ENCODE measurements at regions not wholly inside any gene's neighbourhood (a gene's known extent, or its start where the extent isn't known, plus 50 kb on each side); places are given as distances from the start of the nearest gene placed in this dataset.

GRCh38 chr21:25280061-25280460 is 327.2 kb downstream of the MRPL39 start:
- Mint-ChIP-seq H3K4me1 (ENCODE audit: low read depth) (no peaks in the 10 kb centered on the region), H3K9me3 (no peaks in the 10 kb centered on the region), H3K27ac (no peak overlapping the region), H3K4me3 (no peak overlapping the region), H3K27me3 (peaks cover 4% of the 10 kb centered on the region), H3K36me3 (ENCODE audit: low read depth) (no peaks in the 10 kb centered on the region)

GRCh38 chr21:25273959-25274358 is 333.3 kb downstream of the MRPL39 start:
- H3K36me3 Mint-ChIP-seq (ENCODE audit: low read depth), result no peaks in the 10 kb centered on the region
- H3K9me3 Mint-ChIP-seq, result no peaks in the 10 kb centered on the region
- H3K4me1 Mint-ChIP-seq (ENCODE audit: low read depth), result no peaks in the 10 kb centered on the region
- H3K4me3 Mint-ChIP-seq, result no peak overlapping the region
- no peaks in the 10 kb centered on the region for H3K27me3 Mint-ChIP-seq
- H3K27ac Mint-ChIP-seq, result no peak overlapping the region

- Mint-ChIP-seq H3K27ac (no peak overlapping the region), H3K9me3 (no peaks in the 10 kb centered on the region), H3K4me3 (no peak overlapping the region), H3K36me3 (ENCODE audit: low read depth) (no peaks in the 10 kb centered on the region), H3K27me3 (no peaks in the 10 kb centered on the region), H3K4me1 (ENCODE audit: low read depth) (no peaks in the 10 kb centered on the region)
These were observed 352.6 kb downstream of the MRPL39 start for GRCh38 chr21:25254491-25255174.

- peaks cover 4% of the 10 kb centered on the region for H3K9me3 Mint-ChIP-seq
- no peak overlapping the region for H3K4me3 Mint-ChIP-seq
- H3K27me3 Mint-ChIP-seq, result no peaks in the 10 kb centered on the region
- no peaks in the 10 kb centered on the region for H3K4me1 Mint-ChIP-seq (ENCODE audit: low read depth)
- H3K27ac Mint-ChIP-seq, result no peak overlapping the region
- no peaks in the 10 kb centered on the region for H3K36me3 Mint-ChIP-seq (ENCODE audit: low read depth)
These were observed 360.7 kb downstream of the MRPL39 start for GRCh38 chr21:25246546-25246945.

- peaks cover 4% of the 10 kb centered on the region for H3K9me3 Mint-ChIP-seq
- H3K36me3 Mint-ChIP-seq (ENCODE audit: low read depth), result no peaks in the 10 kb centered on the region
- no peak overlapping the region for H3K27ac Mint-ChIP-seq
- H3K4me1 Mint-ChIP-seq (ENCODE audit: low read depth), result no peaks in the 10 kb centered on the region
- H3K4me3 Mint-ChIP-seq, result no peak overlapping the region
- H3K27me3 Mint-ChIP-seq, result no peaks in the 10 kb centered on the region
These were observed 362.5 kb downstream of the MRPL39 start for GRCh38 chr21:25244735-25245134.

- no peaks in the 10 kb centered on the region for H3K4me1 Mint-ChIP-seq (ENCODE audit: low read depth)
- H3K36me3 Mint-ChIP-seq (ENCODE audit: low read depth), result no peaks in the 10 kb centered on the region
- no peak overlapping the region for H3K27ac Mint-ChIP-seq
- no peaks in the 10 kb centered on the region for H3K27me3 Mint-ChIP-seq
- peaks cover 5% of the 10 kb centered on the region for H3K9me3 Mint-ChIP-seq
- H3K4me3 Mint-ChIP-seq, result no peak overlapping the region
These were observed 363.5 kb downstream of the MRPL39 start for GRCh38 chr21:25243808-25244207.

GRCh38 chr21:25240974-25241373 is 366.3 kb downstream of the MRPL39 start:
- peaks cover 15% of the 10 kb centered on the region for H3K9me3 Mint-ChIP-seq
- H3K36me3 Mint-ChIP-seq (ENCODE audit: low read depth), result no peaks in the 10 kb centered on the region
- H3K27ac Mint-ChIP-seq, result no peak overlapping the region
- H3K4me1 Mint-ChIP-seq (ENCODE audit: low read depth), result no peaks in the 10 kb centered on the region
- H3K27me3 Mint-ChIP-seq, result no peaks in the 10 kb centered on the region
- H3K4me3 Mint-ChIP-seq, result no peak overlapping the region

- Mint-ChIP-seq H3K36me3 (ENCODE audit: low read depth) (no peaks in the 10 kb centered on the region), H3K27me3 (no peaks in the 10 kb centered on the region), H3K4me3 (no peak overlapping the region), H3K4me1 (ENCODE audit: low read depth) (peaks cover 3% of the 10 kb centered on the region), H3K9me3 (peaks cover 13% of the 10 kb centered on the region), H3K27ac (no peak overlapping the region)
These were observed 372.2 kb downstream of the MRPL39 start for GRCh38 chr21:25234857-25235801.

GRCh38 chr21:25220954-25221353 is 386.3 kb downstream of the MRPL39 start:
- H3K36me3 Mint-ChIP-seq (ENCODE audit: low read depth), result no peaks in the 10 kb centered on the region
- no peaks in the 10 kb centered on the region for H3K27me3 Mint-ChIP-seq
- H3K4me1 Mint-ChIP-seq (ENCODE audit: low read depth), result no peaks in the 10 kb centered on the region
- peaks cover 16% of the 10 kb centered on the region for H3K9me3 Mint-ChIP-seq
- no peak overlapping the region for H3K4me3 Mint-ChIP-seq
- no peak overlapping the region for H3K27ac Mint-ChIP-seq

- Mint-ChIP-seq H3K36me3 (ENCODE audit: low read depth) (no peaks in the 10 kb centered on the region), H3K4me3 (no peak overlapping the region), H3K9me3 (peaks cover 16% of the 10 kb centered on the region), H3K4me1 (ENCODE audit: low read depth) (no peaks in the 10 kb centered on the region), H3K27me3 (no peaks in the 10 kb centered on the region), H3K27ac (no peak overlapping the region)
These were observed 387.1 kb downstream of the MRPL39 start for GRCh38 chr21:25220169-25220568.

GRCh38 chr21:25215698-25216384 is 391.4 kb downstream of the MRPL39 start:
- Mint-ChIP-seq H3K27me3 (no peaks in the 10 kb centered on the region), H3K36me3 (ENCODE audit: low read depth) (no peaks in the 10 kb centered on the region), H3K27ac (no peak overlapping the region), H3K9me3 (peaks cover 6% of the 10 kb centered on the region), H3K4me1 (ENCODE audit: low read depth) (no peaks in the 10 kb centered on the region), H3K4me3 (no peak overlapping the region)

GRCh38 chr21:25214676-25215075 is 392.6 kb downstream of the MRPL39 start:
- H3K36me3 Mint-ChIP-seq (ENCODE audit: low read depth), result no peaks in the 10 kb centered on the region
- no peak overlapping the region for H3K27ac Mint-ChIP-seq
- no peaks in the 10 kb centered on the region for H3K27me3 Mint-ChIP-seq
- peaks cover 6% of the 10 kb centered on the region for H3K9me3 Mint-ChIP-seq
- H3K4me3 Mint-ChIP-seq, result no peak overlapping the region
- H3K4me1 Mint-ChIP-seq (ENCODE audit: low read depth), result no peaks in the 10 kb centered on the region

- no peak overlapping the region for H3K27ac Mint-ChIP-seq
- H3K4me1 Mint-ChIP-seq (ENCODE audit: low read depth), result no peaks in the 10 kb centered on the region
- H3K36me3 Mint-ChIP-seq (ENCODE audit: low read depth), result no peaks in the 10 kb centered on the region
- no peak overlapping the region for H3K4me3 Mint-ChIP-seq
- H3K9me3 Mint-ChIP-seq, result peaks cover 11% of the 10 kb centered on the region
- H3K27me3 Mint-ChIP-seq, result no peaks in the 10 kb centered on the region
These were observed 407.3 kb downstream of the MRPL39 start for GRCh38 chr21:25199944-25200343.

- no peak overlapping the region for H3K4me3 Mint-ChIP-seq
- H3K27ac Mint-ChIP-seq, result no peak overlapping the region
- peaks cover 3% of the 10 kb centered on the region for H3K9me3 Mint-ChIP-seq
- H3K27me3 Mint-ChIP-seq, result no peaks in the 10 kb centered on the region
- H3K36me3 Mint-ChIP-seq (ENCODE audit: low read depth), result no peaks in the 10 kb centered on the region
- H3K4me1 Mint-ChIP-seq (ENCODE audit: low read depth), result peaks cover 16% of the 10 kb centered on the region
These were observed 416.1 kb downstream of the MRPL39 start for GRCh38 chr21:25191141-25191540.

- Mint-ChIP-seq H3K36me3 (ENCODE audit: low read depth) (no peaks in the 10 kb centered on the region), H3K9me3 (no peaks in the 10 kb centered on the region), H3K4me1 (ENCODE audit: low read depth) (peaks cover 16% of the 10 kb centered on the region), H3K27ac (no peak overlapping the region), H3K4me3 (no peak overlapping the region), H3K27me3 (no peaks in the 10 kb centered on the region)
These were observed 417.8 kb downstream of the MRPL39 start for GRCh38 chr21:25189497-25189896.

Data from stimulated activated naive CD8-positive, alpha-beta T cell treated with anti-CD3 and anti-CD28 coated beads, Interleukin-15, Interleukin-2, amounts not matched to agents 100 ng/mL and 50 ng/mL, for 24 hours (primary cell).